Gastrocnemius medialis (tissue), 4 donors: ENCODE measurements at regions not wholly inside any gene's neighbourhood (a gene's known extent, or its start where the extent isn't known, plus 50 kb on each side); places are given as distances from the start of the nearest gene placed in this dataset.

Experiments used
- ATAC-seq, 2 donors: fragments of 150-250 bp; one replicate each; pipeline ENCODE4 v1.9.1; 2016
- DNase-seq, 2 donors: peaks; one replicate each; pipeline ENCODE4 v3.0.0-alpha.2; 2019
- H3K27ac ChIP-seq, 4 donors: fragments of 200-600 bp; sonication (generic); 1 replicate in 1 of 4; 2 replicates in 3 of 4; pipeline ENCODE4 v1.5.1; 2016 to 2018; ENCODE audit warnings: mild to moderate bottlenecking in 2 of 4, moderate library complexity in 1 of 4
- H3K27me3 ChIP-seq, 3 donors: fragments of 200-600 bp; sonication (generic) in 2 of 3; 1 replicate in 1 of 3; 2 replicates in 2 of 3; pipeline versions ENCODE4 v1.5.1 to v1.6.0; 2016 to 2019; ENCODE audit warnings: mild to moderate bottlenecking in 1 of 3, moderate library complexity in 1 of 3
- H3K36me3 ChIP-seq, 2 donors: fragments of 200-600 bp; sonication (generic) in 1 of 2; one replicate each; pipeline ENCODE4 v1.5.1; 2017 to 2018
- H3K4me1 ChIP-seq, 2 donors: fragments of 200-600 bp; sonication (generic) in 1 of 2; one replicate each; pipeline ENCODE4 v1.5.1; 2016 to 2017; ENCODE audit warnings: mild to moderate bottlenecking in 2 of 2
- H3K4me3 ChIP-seq, 4 donors: fragments of 200-600 bp; sonication (generic) in 3 of 4; 1 replicate in 1 of 4; 2 replicates in 3 of 4; pipeline ENCODE4 v1.5.1; 2016 to 2019; ENCODE audit warnings: mild to moderate bottlenecking in 2 of 4
- H3K9me3 ChIP-seq, 3 donors: fragments of 200-600 bp; sonication (generic) in 2 of 3; 1 replicate in 1 of 3; 2 replicates in 2 of 3; pipeline ENCODE4 v1.5.1; 2016 to 2019
- POLR2A ChIP-seq, 2 donors: fragments of 450-650 bp; IDR thresholded peaks; one replicate each; pipeline ENCODE4 v1.6.1; 2017; ENCODE audit warnings: antibody characterized with exemption in 2 of 2, mild to moderate bottlenecking in 2 of 2, moderate library complexity in 2 of 2
- in situ Hi-C, 4 donors: fragments of 200-750 bp; cut with MboI; loops; one replicate each; pipeline versions ENCODE4 v1.15.0 to v1.8.0; 2017; ENCODE audit warnings: low sequenced_read_pairs in 4 of 4
- intact Hi-C: fragments of 100-400 bp; cut with DNase I; formaldehyde crosslinking; loops from one replicate; pipeline ENCODE4 v1.15.1; 2023; ENCODE audit warnings: low total_unique reads
- TF ChIP-seq, protein P1 (sequence below), 5 experiments: fragments of 450-650 bp in 3 of 5; fragments of 200-600 bp in 2 of 5; sonication (generic) in 2 of 5; IDR thresholded peaks in 4 of 5; conservative IDR thresholded peaks in 1 of 5; 1 replicate in 4 of 5; 2 replicates in 1 of 5; pipeline ENCODE4 v1.5.1; 2016 to 2019; ENCODE audit warnings: antibody characterized with exemption in 5 of 5, mild to moderate bottlenecking in 3 of 5, moderate library complexity in 3 of 5

DNA sequence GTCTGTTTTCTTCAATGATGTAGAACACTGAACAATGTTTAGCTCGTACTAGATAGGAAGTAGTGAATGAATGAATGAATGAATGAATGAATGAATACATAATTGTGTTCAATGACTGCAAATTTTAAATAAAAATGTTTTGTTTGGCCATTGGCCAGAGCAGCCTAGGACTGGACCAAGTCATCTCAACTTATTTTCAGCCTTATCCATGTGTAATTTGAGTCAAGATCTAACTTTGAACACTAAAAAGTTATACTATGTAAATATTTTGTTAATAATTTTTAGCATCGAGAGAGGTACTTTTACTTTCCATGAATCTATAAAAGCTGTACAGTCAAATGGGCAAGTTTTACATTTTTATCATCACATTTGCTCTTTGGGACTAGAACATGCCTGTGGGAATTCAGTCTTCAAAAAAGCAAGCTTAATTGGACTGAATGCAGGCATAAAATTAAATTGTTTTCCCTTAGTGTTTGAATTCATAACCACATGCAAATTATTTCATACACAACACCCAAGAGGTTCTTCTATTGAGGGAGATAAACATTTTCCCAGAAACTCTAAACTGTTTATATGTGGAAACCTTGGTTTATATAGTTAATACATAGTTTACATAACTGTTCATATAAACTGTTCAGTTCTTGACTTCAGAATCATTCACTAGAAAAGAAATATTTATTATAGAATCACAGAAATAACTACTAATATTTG is 222.1 kb upstream of the ANO3 start:
- Histone ChIP-seq H3K27ac (no peak overlapping the region), H3K4me1 (no peaks in the 10 kb centered on the region), H3K27me3 (no peaks in the 10 kb centered on the region), H3K4me3 (no peak overlapping the region), H3K36me3 (no peaks in the 10 kb centered on the region), H3K9me3 (no peaks in the 10 kb centered on the region)
- ATAC-seq, result no peak
- intact Hi-C loops (no loop called here), in situ Hi-C loops (no loop called here)
- TF ChIP-seq, protein P1, sequence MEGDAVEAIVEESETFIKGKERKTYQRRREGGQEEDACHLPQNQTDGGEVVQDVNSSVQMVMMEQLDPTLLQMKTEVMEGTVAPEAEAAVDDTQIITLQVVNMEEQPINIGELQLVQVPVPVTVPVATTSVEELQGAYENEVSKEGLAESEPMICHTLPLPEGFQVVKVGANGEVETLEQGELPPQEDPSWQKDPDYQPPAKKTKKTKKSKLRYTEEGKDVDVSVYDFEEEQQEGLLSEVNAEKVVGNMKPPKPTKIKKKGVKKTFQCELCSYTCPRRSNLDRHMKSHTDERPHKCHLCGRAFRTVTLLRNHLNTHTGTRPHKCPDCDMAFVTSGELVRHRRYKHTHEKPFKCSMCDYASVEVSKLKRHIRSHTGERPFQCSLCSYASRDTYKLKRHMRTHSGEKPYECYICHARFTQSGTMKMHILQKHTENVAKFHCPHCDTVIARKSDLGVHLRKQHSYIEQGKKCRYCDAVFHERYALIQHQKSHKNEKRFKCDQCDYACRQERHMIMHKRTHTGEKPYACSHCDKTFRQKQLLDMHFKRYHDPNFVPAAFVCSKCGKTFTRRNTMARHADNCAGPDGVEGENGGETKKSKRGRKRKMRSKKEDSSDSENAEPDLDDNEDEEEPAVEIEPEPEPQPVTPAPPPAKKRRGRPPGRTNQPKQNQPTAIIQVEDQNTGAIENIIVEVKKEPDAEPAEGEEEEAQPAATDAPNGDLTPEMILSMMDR (IDR thresholded peaks at IDR 0.05 in 4 of 5, conservative IDR thresholded peaks at IDR 0.05 in 1 of 5), result no peak
- no peak for TF ChIP-seq POLR2A (IDR thresholded peaks at IDR 0.05)
- no peak for DNase-seq

DNA sequence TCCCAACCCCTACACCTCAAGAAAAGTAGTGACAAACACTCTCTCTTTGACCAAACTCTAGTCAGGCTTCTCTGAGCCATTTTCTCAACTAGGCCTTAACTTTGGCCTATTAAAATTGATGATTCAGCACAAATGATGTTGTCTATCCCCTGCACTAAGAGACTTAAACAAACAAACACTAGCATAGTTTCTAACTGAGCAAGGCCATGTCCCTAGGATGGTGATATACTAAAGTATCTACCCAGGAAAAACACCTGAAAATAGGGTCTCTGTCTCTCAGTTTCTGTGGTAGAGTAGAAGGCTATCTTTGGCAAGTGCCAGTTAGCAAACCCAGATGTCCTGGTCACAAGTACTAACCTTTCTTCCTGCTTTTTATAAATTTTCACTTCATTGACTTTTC is 219.7 kb upstream of the ANO3 start:
- Histone ChIP-seq H3K4me3 (no peak overlapping the region), H3K9me3 (no peaks in the 10 kb centered on the region), H3K36me3 (no peaks in the 10 kb centered on the region), H3K27ac (no peak overlapping the region), H3K27me3 (no peaks in the 10 kb centered on the region), H3K4me1 (no peaks in the 10 kb centered on the region)
- DNase-seq (no peak), ATAC-seq (no peak)
- in situ Hi-C loops, result no loop called here
- intact Hi-C loops, result no loop called here
- TF ChIP-seq POLR2A (IDR thresholded peaks at IDR 0.05), result no peak

DNA sequence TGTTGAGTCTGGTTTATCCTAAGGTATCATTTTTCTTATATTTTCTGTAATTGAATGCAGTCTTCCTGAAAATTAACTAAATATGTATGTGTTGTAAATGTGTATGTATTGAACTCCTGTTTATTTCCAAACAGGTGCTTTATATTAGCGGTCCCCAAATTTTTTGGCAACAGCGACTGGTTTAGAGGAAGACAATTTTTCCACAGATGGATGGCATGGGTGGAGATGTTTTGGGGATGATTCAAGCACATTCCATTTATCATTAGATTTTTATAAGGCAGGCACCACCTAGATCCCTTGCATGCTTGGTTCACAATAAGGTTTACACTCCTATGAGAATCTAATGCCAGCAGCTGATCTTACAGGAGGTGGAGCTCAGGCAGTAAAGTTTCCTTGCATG is 210.5 kb upstream of the ANO3 start:
- no peaks in the 10 kb centered on the region for H3K36me3 ChIP-seq
- in situ Hi-C loops (no loop called here), intact Hi-C loops (no loop called here)
- DNase-seq (no peak), ATAC-seq (no peak)
- H3K4me3 ChIP-seq, result no peak overlapping the region
- no peak overlapping the region for H3K27ac ChIP-seq
- H3K9me3 ChIP-seq, result no peaks in the 10 kb centered on the region
- H3K27me3 ChIP-seq, result no peaks in the 10 kb centered on the region
- TF ChIP-seq, protein P1 (IDR thresholded peaks at IDR 0.05 in 4 of 5, conservative IDR thresholded peaks at IDR 0.05 in 1 of 5), result no peak
- TF ChIP-seq POLR2A (IDR thresholded peaks at IDR 0.05), result no peak
- H3K4me1 ChIP-seq, result no peaks in the 10 kb centered on the region

DNA sequence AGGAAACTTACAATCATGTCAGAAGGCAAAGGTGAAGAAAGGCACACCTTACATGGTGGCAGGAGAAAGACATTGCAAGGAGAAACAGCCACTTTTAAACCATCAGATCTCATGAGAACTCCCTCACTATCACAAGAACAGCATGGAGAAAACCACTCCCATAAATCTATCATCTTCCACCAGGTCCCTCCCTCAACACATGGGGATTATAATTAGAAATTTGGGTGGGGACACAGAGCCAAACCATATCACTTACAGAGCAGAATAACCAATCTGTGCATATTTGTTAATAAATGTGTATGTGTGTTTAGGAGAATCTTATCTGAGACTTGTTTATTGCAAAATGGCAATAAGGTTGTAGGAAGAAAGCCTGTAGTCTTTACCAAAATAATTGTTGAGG is 205.2 kb upstream of the ANO3 start:
- intact Hi-C loops (no loop called here), in situ Hi-C loops (no loop called here)
- no peaks in the 10 kb centered on the region for H3K36me3 ChIP-seq
- H3K9me3 ChIP-seq, result no peaks in the 10 kb centered on the region
- no peak for ATAC-seq
- no peak for TF ChIP-seq POLR2A (IDR thresholded peaks at IDR 0.05)
- TF ChIP-seq, protein P1 (IDR thresholded peaks at IDR 0.05 in 4 of 5, conservative IDR thresholded peaks at IDR 0.05 in 1 of 5), result no peak
- no peak overlapping the region for H3K27ac ChIP-seq
- H3K27me3 ChIP-seq, result no peaks in the 10 kb centered on the region
- no peak overlapping the region for H3K4me3 ChIP-seq
- no peaks in the 10 kb centered on the region for H3K4me1 ChIP-seq
- no peak for DNase-seq

DNA sequence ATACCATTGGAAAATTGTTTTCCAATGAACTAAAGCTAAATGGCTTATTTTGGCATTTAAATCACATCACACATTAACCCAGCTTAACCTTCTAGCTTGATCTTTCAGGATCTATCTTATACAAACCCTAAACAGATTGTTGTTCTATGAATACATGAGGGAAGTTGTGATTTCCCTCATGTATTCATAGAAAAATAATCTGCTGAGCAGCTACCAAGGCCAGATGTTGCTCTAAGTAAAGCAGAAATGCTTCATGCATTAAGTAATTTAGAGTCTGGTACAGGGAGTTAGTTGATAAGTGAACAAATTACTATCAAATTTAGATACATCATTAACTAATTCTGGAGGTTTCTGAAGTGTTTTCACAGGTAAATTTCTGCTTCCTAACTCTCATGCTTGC is 204.6 kb upstream of the ANO3 start:
- TF ChIP-seq, protein P1 (IDR thresholded peaks at IDR 0.05 in 4 of 5, conservative IDR thresholded peaks at IDR 0.05 in 1 of 5), result no peak
- no peak for TF ChIP-seq POLR2A (IDR thresholded peaks at IDR 0.05)
- no peaks in the 10 kb centered on the region for H3K4me1 ChIP-seq
- H3K27me3 ChIP-seq, result no peaks in the 10 kb centered on the region
- DNase-seq, result no peak
- intact Hi-C loops (no loop called here), in situ Hi-C loops (no loop called here)
- no peaks in the 10 kb centered on the region for H3K9me3 ChIP-seq
- no peaks in the 10 kb centered on the region for H3K36me3 ChIP-seq
- no peak for ATAC-seq
- no peak overlapping the region for H3K27ac ChIP-seq
- no peak overlapping the region for H3K4me3 ChIP-seq
